Smooth muscle cell (in vitro differentiated cells): ENCODE measurements at regions not wholly inside any gene's neighbourhood (a gene's known extent, or its start where the extent isn't known, plus 50 kb on each side); places are given as distances from the start of the nearest gene placed in this dataset.

Experiments
- DNase-seq: peaks from one replicate; lab custom pipeline; 2025; ENCODE audit not compliant: unreplicated experiment; lab: John Stamatoyannopoulos, UW
- H2AFZ ChIP-seq: fragments of 200-600 bp; sonication (generic); 2 replicates; pipeline ENCODE4 v1.6.0; 2016; ENCODE audit warnings: antibody characterized with exemption, low read depth, mild to moderate bottlenecking
- H3F3A ChIP-seq: fragments of 200-600 bp; sonication (generic); 2 replicates; pipeline ENCODE4 v1.6.0; 2017; ENCODE audit warnings: antibody characterized with exemption, low read depth
- H3K27ac ChIP-seq: fragments of 200-600 bp; sonication (generic); 2 replicates; pipeline ENCODE4 v1.5.1; 2016; ENCODE audit warnings: low read depth, mild to moderate bottlenecking
- H3K27me3 ChIP-seq: fragments of 200-600 bp; sonication (generic); 2 replicates; pipeline ENCODE4 v1.6.1; 2016; ENCODE audit warnings: low read depth, mild to moderate bottlenecking
- H3K36me3 ChIP-seq: fragments of 200-600 bp; sonication (generic); 2 replicates; pipeline ENCODE4 v1.5.1; 2016; ENCODE audit warnings: low read depth
- H3K4me1 ChIP-seq: fragments of 200-600 bp; sonication (generic); 2 replicates; pipeline ENCODE4 v1.5.1; 2016; ENCODE audit warnings: low read depth
- H3K4me2 ChIP-seq: fragments of 200-600 bp; sonication (generic); 2 replicates; pipeline ENCODE4 v1.6.0; 2016; ENCODE audit warnings: mild to moderate bottlenecking
- H3K4me3 ChIP-seq: fragments of 200-600 bp; sonication (generic); 2 replicates; pipeline ENCODE4 v1.5.1; 2016; ENCODE audit warnings: mild to moderate bottlenecking
- H3K79me2 ChIP-seq: fragments of 200-600 bp; sonication (generic); 2 replicates; pipeline ENCODE4 v1.6.0; 2016; ENCODE audit warnings: low read depth, mild to moderate bottlenecking
- H3K9ac ChIP-seq: fragments of 200-600 bp; sonication (generic); 2 replicates; pipeline ENCODE4 v1.6.0; 2016; ENCODE audit warnings: low read depth
- H3K9me3 ChIP-seq: fragments of 200-600 bp; sonication (generic); replicated peaks from 2 replicates; pipeline ENCODE4 v1.5.1; 2016; ENCODE audit warnings: low read depth
- H4K20me1 ChIP-seq: fragments of 200-600 bp; sonication (generic); 2 replicates; pipeline ENCODE4 v1.6.0; 2016; ENCODE audit warnings: low read depth
- WGBS: methylation state at CpG from one replicate; pipeline ENCODE4 v1.1.7; 2016; ENCODE audit warnings: low lambda C conversion rate; 5-methylcytosine and 5-hydroxymethylcytosine counted together
- TF ChIP-seq, protein P1 (sequence below): fragments of 200-600 bp; sonication (generic); IDR thresholded peaks from 2 replicates; pipeline ENCODE4 v1.5.1; 2017; ENCODE audit warnings: borderline replicate concordance, mild to moderate bottlenecking, antibody characterized with exemption; ENCODE audit not compliant: insufficient read depth, poor library complexity, severe bottlenecking

DNA sequence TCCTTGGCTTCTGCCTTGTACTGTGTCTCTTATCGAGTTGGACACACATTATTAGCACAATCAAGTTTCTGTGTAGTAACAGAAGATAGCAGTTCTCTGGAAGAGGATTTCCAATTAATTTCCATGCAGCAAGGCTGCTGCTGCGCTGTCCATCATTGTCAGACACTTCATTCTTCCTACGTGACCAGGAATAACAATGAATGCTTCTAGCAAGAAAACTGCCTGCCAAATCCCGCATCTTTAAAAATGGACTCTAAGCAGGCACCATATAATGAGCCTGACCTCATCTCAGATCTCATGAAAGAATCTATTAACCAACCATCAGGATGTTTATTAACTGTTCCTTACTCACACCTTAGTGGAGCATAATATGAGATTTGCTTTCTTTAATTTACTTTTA lies 1067.7 kb upstream of the FAM98A start:
- Histone ChIP-seq H2AFZ (no peak overlapping the region), H3K4me2 (no peak overlapping the region), H3F3A (no peaks in the 10 kb centered on the region), H3K79me2 (no peaks in the 10 kb centered on the region), H3K27ac (no peak overlapping the region), H3K9ac (no peak overlapping the region), H3K4me1 (no peaks in the 10 kb centered on the region), H3K36me3 (no peaks in the 10 kb centered on the region), H3K9me3 (no peaks in the 10 kb centered on the region), H4K20me1 (no peaks in the 10 kb centered on the region), H3K4me3 (no peak overlapping the region), H3K27me3 (no peaks in the 10 kb centered on the region)
- DNase-seq = no peak
- TF ChIP-seq, protein P1, sequence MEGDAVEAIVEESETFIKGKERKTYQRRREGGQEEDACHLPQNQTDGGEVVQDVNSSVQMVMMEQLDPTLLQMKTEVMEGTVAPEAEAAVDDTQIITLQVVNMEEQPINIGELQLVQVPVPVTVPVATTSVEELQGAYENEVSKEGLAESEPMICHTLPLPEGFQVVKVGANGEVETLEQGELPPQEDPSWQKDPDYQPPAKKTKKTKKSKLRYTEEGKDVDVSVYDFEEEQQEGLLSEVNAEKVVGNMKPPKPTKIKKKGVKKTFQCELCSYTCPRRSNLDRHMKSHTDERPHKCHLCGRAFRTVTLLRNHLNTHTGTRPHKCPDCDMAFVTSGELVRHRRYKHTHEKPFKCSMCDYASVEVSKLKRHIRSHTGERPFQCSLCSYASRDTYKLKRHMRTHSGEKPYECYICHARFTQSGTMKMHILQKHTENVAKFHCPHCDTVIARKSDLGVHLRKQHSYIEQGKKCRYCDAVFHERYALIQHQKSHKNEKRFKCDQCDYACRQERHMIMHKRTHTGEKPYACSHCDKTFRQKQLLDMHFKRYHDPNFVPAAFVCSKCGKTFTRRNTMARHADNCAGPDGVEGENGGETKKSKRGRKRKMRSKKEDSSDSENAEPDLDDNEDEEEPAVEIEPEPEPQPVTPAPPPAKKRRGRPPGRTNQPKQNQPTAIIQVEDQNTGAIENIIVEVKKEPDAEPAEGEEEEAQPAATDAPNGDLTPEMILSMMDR = no peak
- 80% methylated on average over 4 of the region's 4 CpGs for WGBS

DNA sequence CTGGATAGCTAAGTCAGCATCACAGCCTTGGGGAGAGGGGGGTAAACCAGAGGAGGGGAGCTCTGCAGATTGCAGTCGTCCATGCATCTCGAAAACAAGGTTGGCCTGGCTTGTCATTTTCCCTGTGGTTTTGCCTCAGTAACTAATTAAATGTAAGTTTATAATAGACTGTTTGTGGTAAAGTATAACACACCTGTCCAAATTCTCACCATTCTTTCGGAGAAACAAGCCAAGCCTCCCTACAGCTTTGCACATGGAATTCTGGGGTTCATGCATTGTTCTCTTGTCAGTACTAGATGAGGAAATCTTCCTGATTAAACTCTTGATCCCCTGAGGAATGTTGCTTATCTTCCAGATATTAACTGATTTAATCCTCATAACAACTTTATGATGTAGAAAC lies 1065.2 kb upstream of the FAM98A start:
- Histone ChIP-seq H3K27me3 (no peaks in the 10 kb centered on the region), H3K36me3 (no peaks in the 10 kb centered on the region), H4K20me1 (no peaks in the 10 kb centered on the region), H3K27ac (no peak overlapping the region), H3F3A (no peaks in the 10 kb centered on the region), H3K9ac (no peak overlapping the region), H3K79me2 (no peaks in the 10 kb centered on the region), H3K4me1 (no peaks in the 10 kb centered on the region), H3K9me3 (no peaks in the 10 kb centered on the region), H3K4me3 (no peak overlapping the region), H2AFZ (no peak overlapping the region), H3K4me2 (no peak overlapping the region)
- TF ChIP-seq, protein P1 = no peak
- 88% methylated on average over 3 of the region's 3 CpGs for WGBS
- no peak for DNase-seq

- H3K4me2 ChIP-seq = no peak overlapping the region
- WGBS = 90% methylated on average over 2 of the region's 2 CpGs
- H3K27me3 ChIP-seq = no peaks in the 10 kb centered on the region
- DNase-seq = no peak
- no peaks in the 10 kb centered on the region for H3K79me2 ChIP-seq
- no peaks in the 10 kb centered on the region for H4K20me1 ChIP-seq
- no peaks in the 10 kb centered on the region for H3K9me3 ChIP-seq
- H3K4me1 ChIP-seq = no peaks in the 10 kb centered on the region
- TF ChIP-seq, protein P1 = no peak
- H3K9ac ChIP-seq = no peak overlapping the region
- no peaks in the 10 kb centered on the region for H3F3A ChIP-seq
- H3K27ac ChIP-seq = no peak overlapping the region
- H3K4me3 ChIP-seq = no peak overlapping the region
- H3K36me3 ChIP-seq = no peaks in the 10 kb centered on the region
- H2AFZ ChIP-seq = no peak overlapping the region
Observed at GRCh38 chr2:34663314-34663713, 1064.2 kb upstream of the FAM98A start.

DNA sequence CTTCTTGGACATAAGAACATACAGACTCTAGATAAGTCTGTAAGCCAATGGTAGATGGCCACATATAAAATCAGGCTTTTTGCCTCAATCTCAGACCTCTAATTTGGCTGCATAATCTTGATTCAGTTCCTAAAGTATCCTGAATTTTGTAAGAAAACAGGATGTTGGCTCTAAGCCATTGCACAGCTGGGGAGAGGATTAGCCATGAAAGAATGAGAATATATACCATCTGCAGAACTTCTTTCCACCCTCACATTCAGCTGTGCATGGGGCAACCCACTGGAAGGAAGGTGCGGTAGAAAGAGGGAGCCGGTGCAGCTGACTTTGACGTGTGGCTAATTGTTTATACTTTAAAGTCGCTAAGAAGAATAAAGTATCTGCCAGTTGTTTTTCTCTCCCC lies 1061.6 kb upstream of the FAM98A start:
- Histone ChIP-seq H3K27ac (no peak overlapping the region), H3F3A (no peaks in the 10 kb centered on the region), H3K4me2 (no peak overlapping the region), H3K79me2 (no peaks in the 10 kb centered on the region), H2AFZ (no peak overlapping the region), H3K4me1 (no peaks in the 10 kb centered on the region), H3K36me3 (no peaks in the 10 kb centered on the region), H4K20me1 (no peaks in the 10 kb centered on the region), H3K4me3 (no peak overlapping the region), H3K9me3 (no peaks in the 10 kb centered on the region), H3K9ac (no peak overlapping the region), H3K27me3 (no peaks in the 10 kb centered on the region)
- 82% methylated on average over 4 of the region's 4 CpGs for WGBS
- DNase-seq = no peak
- TF ChIP-seq, protein P1 = no peak
